ENCODE measurements at regions not wholly inside any gene's neighbourhood (a gene's known extent, or its start where the extent isn't known, plus 50 kb on each side); places are given as distances from the start of the nearest gene placed in this dataset.

- Histone ChIP-seq H3K27ac (ENCODE audit: low read depth in 1 of 2, low read length in 2 of 2) (no peak overlapping the region), H3K9me3 (replicated peaks in 1 of 2; ENCODE audit: control insufficient read depth in 1 of 2, insufficient read depth in 1 of 2, low read length in 2 of 2) (peaks cover 0 to 4% of the 10 kb centered on the region in 2 donors), H3K36me3 (replicated peaks in 1 of 2; ENCODE audit: control insufficient read depth in 1 of 2, insufficient read depth in 2 of 2, low read length in 2 of 2) (no peaks in the 10 kb centered on the region), H3K4me2 (replicated peaks; ENCODE audit: extremely low read depth, low read length, poor library complexity, severe bottlenecking) (no peak overlapping the region), H3K4me3 (replicated peaks in 1 of 3; ENCODE audit: low read depth in 2 of 3, low read length in 3 of 3) (no peak overlapping the region), H3K9ac (ENCODE audit: insufficient read depth, low read length, poor library complexity, severe bottlenecking) (no peak overlapping the region), H3K4me1 (ENCODE audit: control insufficient read depth in 1 of 2, insufficient read depth in 2 of 2, low read length in 2 of 2) (peaks cover 20 to 23% of the 10 kb centered on the region in 2 donors), H3K27me3 (ENCODE audit: control insufficient read depth in 2 of 2, insufficient read depth in 2 of 2, low read length in 2 of 2) (peaks cover 0 to 3% of the 10 kb centered on the region in 2 donors), H4K20me1 (ENCODE audit: insufficient read depth, low read length) (no peaks in the 10 kb centered on the region), H2AFZ (ENCODE audit: insufficient read depth, low read depth, low read length, poor library complexity, severe bottlenecking) (no peak overlapping the region), H3K79me2 (ENCODE audit: insufficient read depth, low read length) (no peaks in the 10 kb centered on the region)
- Mint-ChIP-seq H3K27me3 (ENCODE audit: low read depth in 3 of 3) (peaks cover 7 to 16% (median 15%) of the 10 kb centered on the region in 3 donors), H3K27ac (peak overlapping the region in 1 of 7 donors; percentile 1), H3K36me3 (peaks cover 3 to 9% of the 10 kb centered on the region in 2 donors), H3K4me3 (no peak overlapping the region), H3K4me1 (peaks cover 47% of the 10 kb centered on the region), H3K9me3 (peaks cover 2 to 5% (median 4%) of the 10 kb centered on the region in 7 donors)
- intact Hi-C loops (cut with micrococcal nuclease) = no loop called here
- DNase-seq = no peak
- no CpG with 5 or more reads among the region's 6 CpGs for WGBS (ENCODE audit: insufficient coverage)
- TF ChIP-seq, protein P1, sequence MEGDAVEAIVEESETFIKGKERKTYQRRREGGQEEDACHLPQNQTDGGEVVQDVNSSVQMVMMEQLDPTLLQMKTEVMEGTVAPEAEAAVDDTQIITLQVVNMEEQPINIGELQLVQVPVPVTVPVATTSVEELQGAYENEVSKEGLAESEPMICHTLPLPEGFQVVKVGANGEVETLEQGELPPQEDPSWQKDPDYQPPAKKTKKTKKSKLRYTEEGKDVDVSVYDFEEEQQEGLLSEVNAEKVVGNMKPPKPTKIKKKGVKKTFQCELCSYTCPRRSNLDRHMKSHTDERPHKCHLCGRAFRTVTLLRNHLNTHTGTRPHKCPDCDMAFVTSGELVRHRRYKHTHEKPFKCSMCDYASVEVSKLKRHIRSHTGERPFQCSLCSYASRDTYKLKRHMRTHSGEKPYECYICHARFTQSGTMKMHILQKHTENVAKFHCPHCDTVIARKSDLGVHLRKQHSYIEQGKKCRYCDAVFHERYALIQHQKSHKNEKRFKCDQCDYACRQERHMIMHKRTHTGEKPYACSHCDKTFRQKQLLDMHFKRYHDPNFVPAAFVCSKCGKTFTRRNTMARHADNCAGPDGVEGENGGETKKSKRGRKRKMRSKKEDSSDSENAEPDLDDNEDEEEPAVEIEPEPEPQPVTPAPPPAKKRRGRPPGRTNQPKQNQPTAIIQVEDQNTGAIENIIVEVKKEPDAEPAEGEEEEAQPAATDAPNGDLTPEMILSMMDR (IDR thresholded peaks at IDR 0.05) = no peak
These were observed 201.7 kb upstream of the PROK2 start for GRCh38 chr3:71986606-71987005.

- Histone ChIP-seq H3K9ac (ENCODE audit: insufficient read depth, low read length, poor library complexity, severe bottlenecking) (no peak overlapping the region), H4K20me1 (ENCODE audit: insufficient read depth, low read length) (no peaks in the 10 kb centered on the region), H2AFZ (ENCODE audit: insufficient read depth, low read depth, low read length, poor library complexity, severe bottlenecking) (no peak overlapping the region), H3K9me3 (replicated peaks in 1 of 2; ENCODE audit: control insufficient read depth in 1 of 2, insufficient read depth in 1 of 2, low read length in 2 of 2) (no peaks in the 10 kb centered on the region), H3K79me2 (ENCODE audit: insufficient read depth, low read length) (no peaks in the 10 kb centered on the region), H3K4me2 (replicated peaks; ENCODE audit: extremely low read depth, low read length, poor library complexity, severe bottlenecking) (no peak overlapping the region), H3K36me3 (replicated peaks in 1 of 2; ENCODE audit: control insufficient read depth in 1 of 2, insufficient read depth in 2 of 2, low read length in 2 of 2) (no peaks in the 10 kb centered on the region), H3K27me3 (ENCODE audit: control insufficient read depth in 2 of 2, insufficient read depth in 2 of 2, low read length in 2 of 2) (peaks cover 0 to 3% of the 10 kb centered on the region in 2 donors), H3K4me3 (replicated peaks in 1 of 3; ENCODE audit: low read depth in 2 of 3, low read length in 3 of 3) (no peak overlapping the region), H3K4me1 (ENCODE audit: control insufficient read depth in 1 of 2, insufficient read depth in 2 of 2, low read length in 2 of 2) (peaks cover 20 to 23% of the 10 kb centered on the region in 2 donors), H3K27ac (ENCODE audit: low read depth in 1 of 2, low read length in 2 of 2) (no peak overlapping the region)
- Mint-ChIP-seq H3K27ac (peak overlapping the region in 4 of 7 donors; percentile 34 to 78 (median 71)), H3K9me3 (peaks cover 0 to 4% (median 0%) of the 10 kb centered on the region in 7 donors), H3K27me3 (ENCODE audit: low read depth in 3 of 3) (peaks cover 7 to 16% (median 15%) of the 10 kb centered on the region in 3 donors), H3K36me3 (peaks cover 0 to 9% of the 10 kb centered on the region in 2 donors), H3K4me1 (peaks cover 55% of the 10 kb centered on the region), H3K4me3 (peak overlapping the region in 1 of 2 donors; percentile 55)
- intact Hi-C loops (cut with micrococcal nuclease) = loop anchor here in 1 of 2 donors (5.0 kb wide), 1 partner anchor 47 kb away; no protein-coding TSS in a partner anchor
- WGBS (ENCODE audit: insufficient coverage) = 17% methylated on average over 2 of the region's 9 CpGs
- TF ChIP-seq, protein P1 (IDR thresholded peaks at IDR 0.05) = no peak
- DNase-seq = peak in 1 of 3 donors; percentile 39
These were observed 200.1 kb upstream of the PROK2 start for GRCh38 chr3:71984843-71985613.
